Activated CD4-positive, alpha-beta memory T cell treated with anti-CD3 and anti-CD28 coated beads for 36 hours (primary cell): ENCODE measurements at regions not wholly inside any gene's neighbourhood (a gene's known extent, or its start where the extent isn't known, plus 50 kb on each side); places are given as distances from the start of the nearest gene placed in this dataset.

Source experiments
- CTCF ChIA-PET: fragments of 350-600 bp; sonication (Branson Sonifier 250); formaldehyde crosslinking; loops from one replicate; lab custom pipeline; 2021; ENCODE audit warnings: antibody characterized with exemption, inconsistent platforms; lab: Charles Lee
- POLR2A ChIA-PET: fragments of 350-600 bp; sonication (Branson Sonifier 250); formaldehyde crosslinking; loops from one replicate; lab custom pipeline; 2021; ENCODE audit warnings: antibody characterized with exemption; lab: Charles Lee
- DNase-seq: peaks from one replicate; pipeline ENCODE4 v3.0.0-alpha.2; 2020
- H3K27ac Mint-ChIP-seq: one replicate; pipeline ENCODE4 v1.8.0; 2021; ENCODE audit warnings: mixed read lengths
- H3K27me3 Mint-ChIP-seq: one replicate; pipeline ENCODE4 v1.8.0; 2021; ENCODE audit warnings: mixed read lengths
- H3K36me3 Mint-ChIP-seq: one replicate; pipeline ENCODE4 v1.8.0; 2021; ENCODE audit warnings: mixed read lengths
- H3K4me1 Mint-ChIP-seq: one replicate; pipeline ENCODE4 v1.8.0; 2021; ENCODE audit warnings: low read depth, mixed read lengths
- H3K4me3 Mint-ChIP-seq: one replicate; pipeline ENCODE4 v1.8.0; 2021; ENCODE audit warnings: mild to moderate bottlenecking, mixed read lengths
- H3K9me3 Mint-ChIP-seq: one replicate; pipeline ENCODE4 v1.8.0; 2021; ENCODE audit warnings: mixed read lengths
- intact Hi-C: fragments of 100-400 bp; cut with micrococcal nuclease; formaldehyde crosslinking; loops from one replicate; pipeline ENCODE4 v1.15.1; 2023

- H3K27me3 Mint-ChIP-seq = no peaks in the 10 kb centered on the region
- H3K4me1 Mint-ChIP-seq = no peaks in the 10 kb centered on the region
- ChIA-PET CTCF (no interaction called here), POLR2A (no interaction called here)
- H3K4me3 Mint-ChIP-seq = no peak overlapping the region
- H3K9me3 Mint-ChIP-seq = peaks cover 19% of the 10 kb centered on the region
- no peak overlapping the region for H3K27ac Mint-ChIP-seq
- H3K36me3 Mint-ChIP-seq = no peaks in the 10 kb centered on the region
- intact Hi-C loops = no loop called here
- no peak for DNase-seq
Measured at GRCh38 chr4:58602731-58603359, 1492.7 kb upstream of the IGFBP7 start.

- no peak overlapping the region for H3K27ac Mint-ChIP-seq
- H3K36me3 Mint-ChIP-seq = no peaks in the 10 kb centered on the region
- no peaks in the 10 kb centered on the region for H3K27me3 Mint-ChIP-seq
- no peak overlapping the region for H3K4me3 Mint-ChIP-seq
- ChIA-PET CTCF (no interaction called here), POLR2A (interaction anchor here (0.7 kb wide), 1 partner anchor 14 kb away, joined by 3 read pairs; no protein-coding TSS in a partner anchor)
- H3K9me3 Mint-ChIP-seq = peaks cover 20% of the 10 kb centered on the region
- no peaks in the 10 kb centered on the region for H3K4me1 Mint-ChIP-seq
- no peak for DNase-seq
- intact Hi-C loops = no loop called here
Measured at GRCh38 chr4:58602022-58602421, 1491.8 kb upstream of the IGFBP7 start.

DNA sequence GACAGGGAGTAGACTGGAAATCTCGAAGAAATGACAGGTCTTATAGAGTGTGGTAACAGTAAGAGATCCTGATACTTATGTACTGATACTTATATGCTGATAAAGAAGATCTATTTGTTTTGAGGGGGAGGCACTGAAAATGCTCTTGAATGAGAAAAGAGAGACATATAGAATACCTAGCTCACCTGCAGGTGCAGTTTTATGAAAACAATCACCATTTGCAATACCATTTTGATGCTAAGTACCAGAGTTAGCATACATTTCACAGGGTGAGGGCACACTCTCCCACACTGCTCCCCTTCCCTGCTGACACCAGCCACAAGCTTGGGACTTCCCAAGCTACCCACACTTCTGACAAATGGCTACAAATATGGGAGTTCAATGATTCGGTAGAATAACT is 1490.1 kb upstream of the IGFBP7 start:
- POLR2A ChIA-PET = no interaction called here
- H3K36me3 Mint-ChIP-seq = no peaks in the 10 kb centered on the region

DNA sequence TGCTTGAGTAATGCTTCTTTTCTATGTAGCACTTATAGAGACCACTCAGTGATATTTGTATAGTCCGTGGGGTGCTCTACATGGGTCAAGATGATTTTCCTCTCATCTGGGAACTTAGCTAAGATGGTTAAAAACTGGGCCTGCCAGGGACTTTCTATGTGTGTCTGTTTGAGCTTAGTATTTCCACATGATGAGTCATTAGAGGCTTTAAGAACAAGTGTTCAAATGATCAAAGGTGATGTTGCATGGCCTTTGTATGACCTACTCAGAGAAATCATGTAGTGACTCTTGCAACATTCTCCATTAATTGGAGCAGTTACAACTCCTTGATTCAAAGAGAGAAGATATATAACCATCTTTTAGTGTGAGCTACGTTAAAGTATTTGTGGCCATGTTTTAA is 1480.5 kb upstream of the IGFBP7 start:
- POLR2A ChIA-PET = no interaction called here
- Mint-ChIP-seq H3K27ac (no peak overlapping the region), H3K36me3 (no peaks in the 10 kb centered on the region), H3K9me3 (peaks cover 9% of the 10 kb centered on the region), H3K27me3 (no peaks in the 10 kb centered on the region), H3K4me1 (no peaks in the 10 kb centered on the region), H3K4me3 (no peak overlapping the region)
- intact Hi-C loops = no loop called here
- CTCF ChIA-PET = no interaction called here
- no peak for DNase-seq

More for the DNA sequence above, 1490.1 kb upstream of the IGFBP7 start:
- Mint-ChIP-seq H3K27ac (no peak overlapping the region), H3K9me3 (peaks cover 17% of the 10 kb centered on the region), H3K4me1 (no peaks in the 10 kb centered on the region), H3K4me3 (no peak overlapping the region), H3K27me3 (no peaks in the 10 kb centered on the region)
- DNase-seq = no peak
- CTCF ChIA-PET = no interaction called here
- intact Hi-C loops = no loop called here

GRCh38 chr4:58587856-58588255 is 1477.7 kb upstream of the IGFBP7 start:
- intact Hi-C loops = no loop called here
- Mint-ChIP-seq H3K9me3 (peaks cover 23% of the 10 kb centered on the region), H3K36me3 (no peaks in the 10 kb centered on the region), H3K27me3 (no peaks in the 10 kb centered on the region), H3K4me3 (no peak overlapping the region), H3K4me1 (no peaks in the 10 kb centered on the region), H3K27ac (no peak overlapping the region)
- POLR2A ChIA-PET = interaction anchor here (0.8 kb wide), 1 partner anchor 14 kb away, joined by 3 read pairs; no protein-coding TSS in a partner anchor
- DNase-seq = no peak
- CTCF ChIA-PET = no interaction called here

DNA sequence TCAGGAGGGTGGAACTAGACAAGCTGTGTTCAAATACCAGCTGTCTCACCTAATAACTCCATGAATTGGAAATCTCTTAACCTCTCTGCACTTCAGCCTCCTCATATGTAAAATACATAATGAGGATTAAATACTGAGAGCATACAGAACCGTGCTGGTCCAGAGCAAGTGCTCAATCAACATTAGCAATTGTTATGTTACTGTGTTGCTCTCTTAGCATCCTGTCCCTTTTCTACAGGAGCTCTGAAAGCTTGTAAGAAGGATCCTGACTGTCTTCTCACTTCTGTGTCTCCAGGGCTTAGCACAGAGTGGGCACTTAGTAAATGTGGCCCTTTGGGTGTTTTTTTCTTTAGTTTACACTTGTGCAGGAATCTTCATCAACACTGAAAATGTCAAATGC is 1456.1 kb upstream of the IGFBP7 start:
- H3K36me3 Mint-ChIP-seq = no peaks in the 10 kb centered on the region
- H3K9me3 Mint-ChIP-seq = peaks cover 13% of the 10 kb centered on the region
- no peaks in the 10 kb centered on the region for H3K27me3 Mint-ChIP-seq
- H3K27ac Mint-ChIP-seq = no peak overlapping the region
- ChIA-PET POLR2A (no interaction called here), CTCF (no interaction called here)
- DNase-seq = no peak
- H3K4me1 Mint-ChIP-seq = no peaks in the 10 kb centered on the region
- H3K4me3 Mint-ChIP-seq = no peak overlapping the region
- intact Hi-C loops = no loop called here

- POLR2A ChIA-PET = no interaction called here
- H3K4me3 Mint-ChIP-seq = no peak overlapping the region
- intact Hi-C loops = no loop called here
Measured at GRCh38 chr4:58564695-58565475, 1454.7 kb upstream of the IGFBP7 start.

GRCh38 chr4:58561170-58561569 is 1451.0 kb upstream of the IGFBP7 start:
- intact Hi-C loops = no loop called here
- no peaks in the 10 kb centered on the region for H3K36me3 Mint-ChIP-seq
- ChIA-PET CTCF (no interaction called here), POLR2A (no interaction called here)
- H3K27me3 Mint-ChIP-seq = no peaks in the 10 kb centered on the region
- no peak overlapping the region for H3K4me3 Mint-ChIP-seq
- peaks cover 10% of the 10 kb centered on the region for H3K9me3 Mint-ChIP-seq
- H3K27ac Mint-ChIP-seq = no peak overlapping the region
- H3K4me1 Mint-ChIP-seq = no peaks in the 10 kb centered on the region
- no peak for DNase-seq

More at GRCh38 chr4:58564695-58565475, 1454.7 kb upstream of the IGFBP7 start:
- no peak for DNase-seq
- H3K27ac Mint-ChIP-seq = no peak overlapping the region
- H3K27me3 Mint-ChIP-seq = no peaks in the 10 kb centered on the region
- H3K9me3 Mint-ChIP-seq = peaks cover 10% of the 10 kb centered on the region
- no peaks in the 10 kb centered on the region for H3K36me3 Mint-ChIP-seq
- no peaks in the 10 kb centered on the region for H3K4me1 Mint-ChIP-seq
- CTCF ChIA-PET = no interaction called here

DNA sequence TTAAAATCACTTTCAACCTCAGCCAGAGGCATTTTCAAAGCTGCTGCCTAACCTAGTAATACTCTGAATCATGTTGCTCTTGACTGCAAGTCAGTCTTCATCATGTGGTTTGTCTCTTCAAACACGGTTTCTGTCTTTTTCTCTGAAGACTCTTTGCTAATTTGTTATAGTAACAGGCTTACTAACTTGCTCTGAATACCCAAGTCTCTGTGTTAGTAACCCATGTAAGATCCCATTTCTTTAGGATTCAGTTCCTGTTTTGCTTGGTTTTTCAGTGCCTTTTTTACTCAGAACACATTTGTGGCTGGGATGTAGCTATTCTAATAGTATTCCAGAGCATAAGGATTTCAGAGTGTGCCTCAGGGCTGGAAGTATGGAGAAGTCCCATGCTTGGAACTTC is 1450.6 kb upstream of the IGFBP7 start:
- H3K36me3 Mint-ChIP-seq = no peaks in the 10 kb centered on the region
- H3K27ac Mint-ChIP-seq = no peak overlapping the region
- intact Hi-C loops = no loop called here
- H3K4me1 Mint-ChIP-seq = no peaks in the 10 kb centered on the region
- no peak for DNase-seq
- ChIA-PET CTCF (no interaction called here), POLR2A (no interaction called here)
- no peak overlapping the region for H3K4me3 Mint-ChIP-seq
- peaks cover 12% of the 10 kb centered on the region for H3K9me3 Mint-ChIP-seq
- H3K27me3 Mint-ChIP-seq = no peaks in the 10 kb centered on the region

GRCh38 chr4:58553679-58554078 is 1443.5 kb upstream of the IGFBP7 start:
- no peak overlapping the region for H3K4me3 Mint-ChIP-seq
- no peaks in the 10 kb centered on the region for H3K27me3 Mint-ChIP-seq
- intact Hi-C loops = no loop called here
- H3K36me3 Mint-ChIP-seq = no peaks in the 10 kb centered on the region
- no peak for DNase-seq
- CTCF ChIA-PET = no interaction called here
- H3K4me1 Mint-ChIP-seq = no peaks in the 10 kb centered on the region
- POLR2A ChIA-PET = no interaction called here
- H3K27ac Mint-ChIP-seq = no peak overlapping the region
- peaks cover 15% of the 10 kb centered on the region for H3K9me3 Mint-ChIP-seq

DNA sequence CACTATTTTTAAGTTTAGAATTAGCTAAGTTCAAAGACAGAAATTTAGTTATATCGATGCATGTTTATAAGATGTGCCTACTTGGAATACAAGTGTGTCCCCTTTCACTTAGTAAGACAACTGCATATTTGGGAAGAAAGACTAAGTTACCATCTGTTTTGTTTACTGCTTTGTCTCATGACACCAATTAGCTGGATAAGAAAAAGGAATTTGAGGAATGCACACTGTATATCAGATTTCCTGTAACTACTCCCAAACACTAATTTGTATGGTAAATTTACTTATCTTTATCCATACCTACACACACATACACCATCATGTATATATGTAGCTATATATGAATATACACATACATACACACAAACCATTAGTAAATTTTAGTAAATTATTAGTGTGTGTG is 1442.8 kb upstream of the IGFBP7 start:
- Mint-ChIP-seq H3K9me3 (peaks cover 15% of the 10 kb centered on the region), H3K4me3 (no peak overlapping the region), H3K27me3 (no peaks in the 10 kb centered on the region), H3K27ac (no peak overlapping the region), H3K4me1 (no peaks in the 10 kb centered on the region), H3K36me3 (no peaks in the 10 kb centered on the region)
- intact Hi-C loops = no loop called here
- ChIA-PET POLR2A (no interaction called here), CTCF (no interaction called here)
- no peak for DNase-seq

DNA sequence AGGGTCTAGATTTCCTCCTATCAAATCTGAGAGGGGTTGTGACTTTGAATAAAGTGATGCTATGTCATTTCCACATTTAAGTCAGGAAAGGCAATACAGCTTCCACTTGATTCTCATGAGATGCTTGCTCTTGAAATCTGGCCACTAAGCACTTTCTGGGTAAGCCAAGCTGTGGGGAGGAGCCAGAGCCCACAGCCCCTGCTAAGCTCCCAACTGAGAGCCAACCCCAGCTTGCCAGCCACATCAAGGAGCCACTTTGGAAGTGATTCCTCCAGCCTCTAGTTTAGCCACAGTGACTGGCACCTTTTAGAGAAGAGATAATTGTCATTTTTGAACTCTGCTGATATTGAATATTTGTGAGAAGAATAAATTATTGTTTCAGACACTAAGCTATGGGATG is 1441.5 kb upstream of the IGFBP7 start:
- H3K27ac Mint-ChIP-seq = no peak overlapping the region
- no peak overlapping the region for H3K4me3 Mint-ChIP-seq
- no peaks in the 10 kb centered on the region for H3K27me3 Mint-ChIP-seq
- no peak for DNase-seq
- no peaks in the 10 kb centered on the region for H3K36me3 Mint-ChIP-seq
- CTCF ChIA-PET = no interaction called here
- H3K4me1 Mint-ChIP-seq = no peaks in the 10 kb centered on the region
- H3K9me3 Mint-ChIP-seq = peaks cover 15% of the 10 kb centered on the region
- POLR2A ChIA-PET = no interaction called here
- intact Hi-C loops = no loop called here

GRCh38 chr4:58543465-58543864 is 1433.3 kb upstream of the IGFBP7 start:
- DNase-seq = no peak
- no peaks in the 10 kb centered on the region for H3K27me3 Mint-ChIP-seq
- H3K9me3 Mint-ChIP-seq = peaks cover 7% of the 10 kb centered on the region
- no peaks in the 10 kb centered on the region for H3K36me3 Mint-ChIP-seq
- no peak overlapping the region for H3K4me3 Mint-ChIP-seq
- intact Hi-C loops = no loop called here
- ChIA-PET CTCF (interaction anchor here (0.7 kb wide), 1 partner anchor 435 kb away, joined by 5 read pairs; no protein-coding TSS in a partner anchor), POLR2A (no interaction called here)
- no peak overlapping the region for H3K27ac Mint-ChIP-seq
- no peaks in the 10 kb centered on the region for H3K4me1 Mint-ChIP-seq
